ENCODE measurements at regions not wholly inside any gene's neighbourhood (a gene's known extent, or its start where the extent isn't known, plus 50 kb on each side); places are given as distances from the start of the nearest gene placed in this dataset.

DNA sequence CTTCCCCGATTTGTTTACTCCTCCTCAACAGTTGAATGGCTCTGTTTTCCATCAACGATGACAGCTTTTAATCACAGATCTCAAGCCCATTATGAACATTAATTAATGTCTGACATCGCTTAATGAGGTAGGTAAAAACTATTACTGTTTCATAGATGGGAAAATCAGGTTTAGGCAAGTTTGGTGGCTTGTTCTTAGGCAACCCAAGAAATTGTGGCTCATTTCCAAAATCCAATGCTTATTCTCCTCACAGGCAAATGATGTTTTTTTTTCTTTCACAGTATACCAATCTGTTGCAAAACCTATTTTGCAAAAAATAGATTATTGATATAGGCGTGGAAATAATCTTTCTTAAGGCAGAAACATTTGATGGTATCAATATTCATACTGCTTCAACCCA, 70.8 kb upstream of the CHD1 start:
- Mint-ChIP-seq H3K4me3 (no peak overlapping the region), H3K27ac (no peak overlapping the region), H3K27me3 (ENCODE audit: insufficient read depth) (peaks cover 6% of the 10 kb centered on the region), H3K9me3 (no peaks in the 10 kb centered on the region), H3K4me1 (ENCODE audit: low read depth) (peaks cover 11% of the 10 kb centered on the region), H3K36me3 (ENCODE audit: low read depth) (no peaks in the 10 kb centered on the region)
- DNase-seq (ENCODE audit: low spot score) = no peak
- intact Hi-C loops (cut with micrococcal nuclease) = no loop called here

DNA sequence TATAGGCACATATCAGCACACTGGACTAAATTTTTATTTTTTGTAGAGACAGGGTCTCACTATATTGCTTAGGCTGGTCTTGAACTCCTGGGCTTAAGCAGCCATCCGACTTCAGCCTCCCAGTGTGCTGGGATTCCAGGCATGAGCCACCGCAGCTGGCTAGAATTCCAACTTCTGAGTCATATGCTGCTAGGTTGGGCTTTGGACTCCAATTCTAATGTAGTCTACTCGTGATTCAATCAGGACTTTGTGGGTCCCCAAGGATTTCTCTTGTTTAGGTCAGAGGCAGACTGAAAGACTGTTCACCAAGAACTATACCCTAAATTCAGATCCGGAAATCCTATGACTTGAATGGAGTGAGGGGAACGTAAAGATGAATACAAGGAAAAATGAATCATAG, 68.2 kb upstream of the CHD1 start:
- Mint-ChIP-seq H3K4me3 (no peak overlapping the region), H3K36me3 (ENCODE audit: low read depth) (no peaks in the 10 kb centered on the region), H3K4me1 (ENCODE audit: low read depth) (peaks cover 6% of the 10 kb centered on the region), H3K27me3 (ENCODE audit: insufficient read depth) (peaks cover 6% of the 10 kb centered on the region), H3K27ac (no peak overlapping the region), H3K9me3 (no peaks in the 10 kb centered on the region)
- no peak for DNase-seq (ENCODE audit: low spot score)
- intact Hi-C loops (cut with micrococcal nuclease) = no loop called here

DNA sequence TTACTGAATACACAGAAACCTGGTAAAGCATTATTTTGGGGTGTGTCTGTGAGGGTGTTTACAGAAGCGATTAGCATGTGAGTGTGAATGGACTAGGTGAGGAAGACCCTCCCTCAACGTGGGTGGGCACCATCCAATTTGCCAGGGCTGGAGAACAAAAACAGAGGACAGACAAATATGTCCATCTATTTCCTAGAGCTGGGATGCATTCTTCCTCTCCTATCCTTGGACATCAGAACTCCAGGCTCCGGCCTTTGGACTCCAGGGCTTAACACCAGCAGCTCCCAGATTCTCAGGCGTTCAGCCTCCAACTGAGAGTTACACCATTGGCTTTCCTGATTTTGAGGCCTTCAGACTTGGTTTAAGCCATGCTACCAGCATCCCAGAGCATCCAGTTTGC, 65.8 kb upstream of the CHD1 start:
- H3K4me3 Mint-ChIP-seq = no peak overlapping the region
- no peak overlapping the region for H3K27ac Mint-ChIP-seq
- intact Hi-C loops (cut with micrococcal nuclease) = no loop called here
- no peaks in the 10 kb centered on the region for H3K9me3 Mint-ChIP-seq
- no peaks in the 10 kb centered on the region for H3K27me3 Mint-ChIP-seq (ENCODE audit: insufficient read depth)
- no peaks in the 10 kb centered on the region for H3K36me3 Mint-ChIP-seq (ENCODE audit: low read depth)
- DNase-seq (ENCODE audit: low spot score) = no peak
- no peaks in the 10 kb centered on the region for H3K4me1 Mint-ChIP-seq (ENCODE audit: low read depth)

DNA sequence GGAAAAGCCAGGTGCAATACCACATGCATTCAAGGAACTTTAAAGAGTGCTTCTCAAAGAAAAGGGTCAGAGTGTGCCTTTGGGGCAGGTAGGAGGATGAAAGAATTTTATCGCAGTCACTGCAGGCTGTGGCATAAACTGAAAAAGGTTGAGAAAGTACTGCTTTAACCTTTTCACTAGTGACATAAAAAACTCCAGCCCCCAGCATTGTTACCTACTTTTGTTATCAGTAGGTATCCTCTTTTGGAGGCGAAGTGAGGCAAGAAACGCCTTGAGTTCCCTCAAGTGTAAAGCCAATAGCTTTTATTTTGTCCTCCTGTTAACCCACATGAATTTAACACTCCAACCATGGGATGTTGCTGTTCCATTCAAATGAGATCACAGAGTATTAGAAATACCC, 64.7 kb upstream of the CHD1 start:
- no peak for DNase-seq (ENCODE audit: low spot score)
- intact Hi-C loops (cut with micrococcal nuclease) = no loop called here
- Mint-ChIP-seq H3K9me3 (no peaks in the 10 kb centered on the region), H3K27me3 (ENCODE audit: insufficient read depth) (no peaks in the 10 kb centered on the region), H3K27ac (no peak overlapping the region), H3K4me3 (no peak overlapping the region), H3K36me3 (ENCODE audit: low read depth) (no peaks in the 10 kb centered on the region), H3K4me1 (ENCODE audit: low read depth) (no peaks in the 10 kb centered on the region)

DNA sequence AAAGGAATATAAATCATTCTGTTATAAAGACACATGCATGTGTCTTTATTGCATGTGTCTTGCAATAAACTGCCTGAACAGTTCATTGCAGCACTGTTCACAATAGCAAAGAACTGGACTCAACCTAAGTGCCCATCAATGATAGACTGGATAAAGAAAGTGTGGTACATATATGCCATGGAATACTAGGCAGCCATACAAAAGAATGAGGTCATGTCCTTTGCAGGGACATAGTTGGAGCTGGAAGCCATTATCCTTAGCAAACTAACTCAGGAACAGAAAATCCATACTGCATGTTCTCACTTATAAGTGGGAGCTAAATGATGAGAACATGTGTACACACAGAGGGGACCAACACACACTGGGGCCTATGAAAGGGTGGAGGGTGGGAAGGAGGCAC, 63.7 kb upstream of the CHD1 start:
- Mint-ChIP-seq H3K9me3 (no peaks in the 10 kb centered on the region), H3K4me1 (ENCODE audit: low read depth) (no peaks in the 10 kb centered on the region), H3K4me3 (no peak overlapping the region), H3K27ac (no peak overlapping the region), H3K36me3 (ENCODE audit: low read depth) (no peaks in the 10 kb centered on the region), H3K27me3 (ENCODE audit: insufficient read depth) (no peaks in the 10 kb centered on the region)
- intact Hi-C loops (cut with micrococcal nuclease) = no loop called here
- DNase-seq (ENCODE audit: low spot score) = no peak

DNA sequence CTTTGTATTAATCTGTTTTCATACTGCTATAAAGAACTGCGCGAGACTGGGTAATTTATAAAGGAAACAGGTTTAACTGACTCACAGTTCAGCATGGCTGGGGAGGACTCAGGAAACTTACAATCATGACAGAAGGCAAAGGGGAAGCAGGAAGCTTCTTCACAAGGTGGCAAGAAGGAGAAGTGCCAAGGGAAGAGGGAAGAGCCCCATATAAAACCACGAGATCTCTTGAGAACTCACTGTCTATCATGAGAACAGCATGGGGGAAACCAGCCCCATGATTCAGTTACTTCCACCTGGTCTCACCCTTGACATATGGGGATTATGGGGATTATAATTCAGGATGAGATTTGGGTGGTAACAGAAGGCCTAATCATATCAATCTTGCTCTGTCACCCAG, 60.9 kb upstream of the CHD1 start:
- Mint-ChIP-seq H3K4me3 (no peak overlapping the region), H3K4me1 (ENCODE audit: low read depth) (no peaks in the 10 kb centered on the region), H3K27ac (no peak overlapping the region), H3K9me3 (no peaks in the 10 kb centered on the region), H3K27me3 (ENCODE audit: insufficient read depth) (peaks cover 2% of the 10 kb centered on the region), H3K36me3 (ENCODE audit: low read depth) (peaks cover 1% of the 10 kb centered on the region)
- intact Hi-C loops (cut with micrococcal nuclease) = no loop called here
- DNase-seq (ENCODE audit: low spot score) = no peak

DNA sequence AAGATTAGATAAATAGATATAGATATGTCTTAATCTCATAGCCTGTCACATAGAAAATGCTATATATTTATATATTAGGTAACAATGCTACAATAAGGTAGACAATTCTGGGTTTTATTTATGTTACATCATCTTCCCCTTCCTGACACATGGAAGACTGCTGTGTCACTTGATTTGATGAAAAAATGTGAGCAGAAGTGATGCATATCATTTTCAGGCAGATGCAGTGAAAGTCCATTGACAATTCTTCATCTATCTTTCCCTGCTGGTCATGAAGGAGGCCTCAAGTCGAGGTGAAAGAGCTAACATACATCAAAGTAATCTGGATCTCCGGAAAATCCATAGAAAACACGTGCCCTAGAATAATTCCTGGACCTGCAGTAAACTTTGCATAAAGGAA, 57.8 kb upstream of the CHD1 start:
- no peak for DNase-seq (ENCODE audit: low spot score)
- no peaks in the 10 kb centered on the region for H3K9me3 Mint-ChIP-seq
- intact Hi-C loops (cut with micrococcal nuclease) = no loop called here
- H3K4me1 Mint-ChIP-seq (ENCODE audit: low read depth) = no peaks in the 10 kb centered on the region
- H3K27me3 Mint-ChIP-seq (ENCODE audit: insufficient read depth) = peaks cover 9% of the 10 kb centered on the region
- H3K4me3 Mint-ChIP-seq = no peak overlapping the region
- peaks cover 1% of the 10 kb centered on the region for H3K36me3 Mint-ChIP-seq (ENCODE audit: low read depth)
- H3K27ac Mint-ChIP-seq = no peak overlapping the region

DNA sequence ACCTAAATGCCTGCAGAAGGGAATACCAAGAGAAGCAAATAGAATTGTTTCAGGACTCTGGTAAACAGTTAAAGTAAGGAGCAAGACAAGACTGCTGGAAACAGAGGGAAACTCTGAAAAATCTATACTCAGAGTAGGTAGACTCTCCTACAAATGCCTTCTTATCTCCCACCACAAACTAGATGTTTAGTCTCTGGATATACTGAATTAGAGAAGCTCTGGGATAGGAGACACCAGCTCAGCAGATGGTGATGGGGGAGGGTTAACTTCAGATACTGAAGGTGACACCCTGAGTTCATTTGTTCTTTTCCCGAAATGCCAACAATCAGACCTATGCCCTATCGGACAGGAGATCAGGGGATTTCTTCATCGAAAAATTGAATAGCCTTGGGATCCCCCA, 54.1 kb upstream of the CHD1 start:
- intact Hi-C loops (cut with micrococcal nuclease) = no loop called here
- H3K4me1 Mint-ChIP-seq (ENCODE audit: low read depth) = no peaks in the 10 kb centered on the region
- H3K4me3 Mint-ChIP-seq = no peak overlapping the region
- no peaks in the 10 kb centered on the region for H3K9me3 Mint-ChIP-seq
- peaks cover 9% of the 10 kb centered on the region for H3K27me3 Mint-ChIP-seq (ENCODE audit: insufficient read depth)
- no peak for DNase-seq (ENCODE audit: low spot score)
- H3K27ac Mint-ChIP-seq = no peak overlapping the region
- H3K36me3 Mint-ChIP-seq (ENCODE audit: low read depth) = peaks cover 1% of the 10 kb centered on the region

Measured in activated T-helper 1 cell treated with anti-CD3 and anti-CD28 coated beads, Interleukin-12 subunit alpha, Interleukin-12 subunit beta, Interleukin-2, Interleukin-4 antibody, amounts not matched to agents 30 ng/mL and 10 ng/mL and 1 ng/mL, durations not matched to agents 14 hours and 24 hours and 36 hours (primary cell).